NCI-H345 (cell line): ENCODE measurements at regions not wholly inside any gene's neighbourhood (a gene's known extent, or its start where the extent isn't known, plus 50 kb on each side); places are given as distances from the start of the nearest gene placed in this dataset.
A peak's percentile ranks its signal among the peaks of the same experiment; 100 is the strongest.
"Not testable (repeated sequence)": the region's sequence is repeated elsewhere in the genome, so short reads cannot be mapped to it uniquely, and the experiment has no call there.

Experiments used
- DNase-seq: peaks from one replicate; lab custom pipeline; 2025; lab: John Stamatoyannopoulos, UW

GRCh38 chr22:46026899-46027210, 49.9 kb upstream of the WNT7B start:
- no peak for DNase-seq

DNA sequence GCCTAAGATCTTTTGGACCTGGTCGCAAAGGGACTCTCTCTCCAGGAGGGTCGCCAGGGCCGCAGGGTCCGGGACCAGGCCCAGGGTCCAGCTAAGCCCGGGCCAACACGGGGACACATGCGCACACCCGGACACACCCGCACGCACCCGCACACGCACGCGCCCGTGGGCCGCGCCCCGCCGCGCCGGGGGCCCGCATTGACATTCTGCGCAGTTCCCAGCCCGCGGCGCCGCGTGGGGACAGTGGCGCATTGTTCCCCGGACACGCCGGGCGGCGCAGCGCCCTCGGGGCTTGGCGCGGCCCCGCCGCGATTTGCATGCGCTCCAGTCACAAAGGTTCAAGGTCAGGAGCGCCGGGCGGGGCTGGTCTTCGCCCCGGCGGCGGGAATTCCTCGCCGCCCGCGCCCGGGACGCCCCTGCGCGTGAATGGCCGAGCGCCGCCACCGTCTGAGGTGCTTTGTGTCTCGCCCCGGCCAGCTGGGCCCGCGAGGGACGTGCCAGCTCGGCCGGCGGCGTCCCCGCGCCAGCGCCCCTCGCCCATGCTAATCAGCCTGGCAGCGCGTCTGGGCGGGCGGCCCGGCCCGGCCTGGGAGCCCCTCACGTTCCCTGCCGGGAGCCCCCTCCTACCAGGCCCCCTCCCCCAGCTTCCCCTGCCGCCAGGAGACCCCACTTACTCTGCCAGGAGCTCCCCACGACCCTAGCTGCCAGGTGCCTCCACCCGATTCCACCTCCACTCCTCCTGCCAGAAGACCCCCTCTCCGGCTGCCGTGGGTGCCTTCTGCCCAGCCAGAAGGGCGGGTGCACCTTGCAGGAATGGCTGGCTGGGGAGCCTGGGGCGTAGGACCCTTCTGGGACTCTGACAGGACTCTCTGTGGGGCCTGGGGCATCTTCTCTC, 50.5 kb upstream of the WNT7B start:
- no peak for DNase-seq

DNA sequence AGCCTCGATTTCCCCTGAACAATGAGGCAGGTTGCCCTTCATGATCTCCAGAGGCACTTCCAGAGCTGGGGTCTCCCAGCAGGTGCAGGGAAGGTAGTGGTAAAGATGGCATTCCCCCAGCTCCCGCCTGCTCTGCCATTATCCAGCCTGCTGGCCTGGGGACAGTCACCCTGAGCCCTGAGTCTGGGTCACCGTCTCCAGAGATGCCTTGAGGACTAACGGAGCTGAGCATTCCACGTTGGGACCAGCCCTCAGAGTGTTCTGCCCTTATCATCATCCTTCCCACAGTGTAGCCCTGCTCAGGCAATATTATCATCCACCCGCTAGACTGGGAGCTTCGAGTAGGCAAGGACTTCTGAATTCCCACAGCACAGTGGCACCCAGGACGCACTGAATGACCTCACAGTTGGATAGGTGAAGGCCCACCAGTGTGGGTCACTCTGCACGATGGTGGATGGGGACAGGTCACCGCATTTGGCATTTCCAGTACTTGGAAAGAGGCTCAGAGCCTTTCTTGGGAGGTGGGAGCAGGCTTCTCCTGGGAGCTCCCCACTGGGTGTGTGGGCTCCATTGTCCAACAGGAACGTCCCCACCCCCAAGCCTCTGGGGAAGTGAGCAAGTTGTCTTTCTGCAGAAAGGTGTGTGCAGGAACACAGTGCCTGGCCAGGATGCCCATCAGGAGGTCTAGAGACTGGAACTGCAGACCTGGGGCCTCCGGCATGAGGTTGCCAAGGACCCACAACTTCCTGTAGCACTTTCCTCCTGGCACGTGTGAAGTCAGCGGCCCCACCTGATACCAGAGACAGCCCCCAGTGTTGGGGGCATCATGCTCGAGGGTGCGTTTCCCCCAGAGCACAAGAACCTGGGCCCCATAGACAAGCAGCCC, 51.4 kb upstream of the WNT7B start:
- no peak for DNase-seq

DNA sequence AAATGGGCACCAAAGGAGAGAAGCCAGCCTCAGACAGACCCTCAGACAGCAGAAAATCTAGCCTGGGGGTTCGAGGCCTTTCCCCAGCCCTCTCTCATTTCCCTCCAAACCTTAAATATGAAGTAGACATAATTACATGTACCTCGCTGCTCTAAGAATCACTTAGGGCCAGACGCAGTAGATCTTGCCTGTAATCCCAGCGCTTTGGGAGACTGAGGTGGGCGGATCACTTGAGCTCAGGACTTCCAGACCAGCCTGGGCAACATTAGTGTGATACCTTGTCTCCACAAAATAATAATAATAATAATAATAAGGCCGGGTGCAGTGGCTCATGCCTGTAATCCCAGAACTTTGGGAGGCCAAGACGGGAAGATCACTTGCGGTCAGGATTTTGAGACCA, 52.1 kb upstream of the WNT7B start:
- DNase-seq = no peak

- DNase-seq = no peak
Observed at GRCh38 chr22:46029574-46030200, 52.7 kb upstream of the WNT7B start.

DNA sequence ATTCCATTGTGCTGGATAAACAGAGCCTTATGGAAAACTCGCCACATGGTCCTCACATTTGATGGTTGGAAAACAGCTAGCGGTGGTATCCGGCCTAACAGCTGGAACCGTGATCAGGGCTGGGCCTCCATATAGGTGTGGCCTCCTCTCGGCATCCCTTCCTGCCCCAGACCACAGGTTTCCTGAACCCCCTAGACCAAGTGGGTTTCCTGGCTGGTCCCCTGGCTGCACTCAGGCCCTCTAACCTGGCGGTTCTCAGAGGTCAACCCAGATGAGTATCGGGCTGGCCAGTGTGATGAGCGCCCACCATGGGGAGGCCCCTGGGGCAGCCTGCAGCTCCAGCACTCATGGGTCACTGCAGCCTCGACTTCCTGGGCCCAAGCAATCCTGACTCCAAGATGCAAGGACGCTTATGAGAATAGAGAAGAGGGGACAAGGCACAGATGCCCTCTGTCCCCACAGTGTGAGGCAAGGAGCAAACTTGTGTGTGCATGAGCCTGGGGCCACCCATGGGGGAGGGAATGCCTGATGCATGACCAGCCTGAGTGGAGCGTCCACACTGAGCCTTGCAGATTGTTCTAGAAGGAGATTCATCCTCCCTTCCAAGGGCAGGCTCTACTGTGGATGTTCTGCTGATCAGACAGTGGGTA, 53.4 kb upstream of the WNT7B start:
- no peak for DNase-seq

- no peak for DNase-seq
Observed at GRCh38 chr22:46031066-46031465, 54.1 kb upstream of the WNT7B start.

- DNase-seq = no peak
Observed at GRCh38 chr22:46031557-46031956, 54.6 kb upstream of the WNT7B start.

- DNase-seq = no peak
Observed at GRCh38 chr22:46031965-46032851, 55.2 kb upstream of the WNT7B start.

- DNase-seq = no peak
Observed at GRCh38 chr22:46033256-46034200, 56.6 kb upstream of the WNT7B start.

DNA sequence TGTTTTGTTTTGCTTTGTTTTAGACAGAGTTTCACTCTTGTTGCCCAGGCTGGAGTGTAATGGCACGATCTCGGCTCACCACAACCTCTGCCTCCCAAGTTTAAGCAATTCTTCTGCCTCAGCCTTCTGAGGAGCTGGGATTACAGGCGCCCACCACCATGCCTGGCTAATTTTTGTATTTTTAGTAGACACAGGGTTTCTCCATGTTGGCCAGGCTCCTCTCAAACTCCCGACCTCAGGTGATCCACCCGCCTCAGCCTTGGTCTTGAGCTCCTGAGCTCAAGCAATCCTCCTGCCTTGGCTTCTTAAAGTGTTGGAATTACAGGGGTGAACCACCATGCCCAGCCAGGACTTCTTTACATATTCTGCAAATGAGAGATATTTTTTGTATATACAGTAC, 57.5 kb upstream of the WNT7B start:
- DNase-seq = not testable (repeated sequence)

GRCh38 chr22:46035380-46035741, 58.4 kb upstream of the WNT7B start:
- no peak for DNase-seq

DNA sequence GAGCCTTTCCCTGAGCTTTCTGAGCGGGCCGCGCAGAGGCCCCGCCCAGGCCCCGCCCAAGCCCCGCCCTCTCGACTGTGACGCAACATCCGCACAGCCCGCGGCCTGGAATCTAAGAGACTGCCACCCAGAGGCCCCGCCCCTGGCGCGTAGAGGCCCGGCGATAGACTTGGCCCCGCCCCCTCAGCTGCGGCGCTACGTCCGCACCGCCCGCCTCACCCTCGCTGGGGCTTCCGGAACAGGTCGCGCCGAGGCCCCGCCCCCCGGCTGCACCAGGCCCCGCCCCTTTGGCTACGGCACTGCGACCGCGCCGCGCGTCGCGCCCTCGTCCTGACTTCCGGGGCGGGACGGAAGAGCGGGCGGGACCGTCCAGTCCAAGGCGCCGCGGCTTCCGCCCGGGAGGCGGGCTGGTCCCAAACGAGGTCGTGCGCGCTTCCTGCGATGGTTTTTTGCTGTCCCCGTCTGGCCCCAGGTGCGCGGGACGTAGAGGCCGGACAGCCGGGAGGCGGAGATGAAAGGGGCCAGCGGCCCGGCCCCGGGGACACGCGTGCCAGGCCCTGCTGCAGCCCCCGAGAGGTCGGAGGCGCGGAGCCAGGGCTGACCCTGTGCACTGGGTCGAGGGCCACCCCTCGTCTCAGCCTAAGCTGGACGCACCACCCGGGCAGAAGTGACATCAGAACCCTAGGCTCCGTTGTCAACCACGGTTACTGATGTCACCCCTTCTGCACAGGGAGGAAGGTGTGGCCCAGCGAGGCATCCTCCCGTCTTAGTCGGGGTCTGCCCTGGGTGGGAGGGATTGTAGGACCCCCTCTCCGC, 59.0 kb upstream of the WNT7B start:
- peak; percentile 97 for DNase-seq

DNA sequence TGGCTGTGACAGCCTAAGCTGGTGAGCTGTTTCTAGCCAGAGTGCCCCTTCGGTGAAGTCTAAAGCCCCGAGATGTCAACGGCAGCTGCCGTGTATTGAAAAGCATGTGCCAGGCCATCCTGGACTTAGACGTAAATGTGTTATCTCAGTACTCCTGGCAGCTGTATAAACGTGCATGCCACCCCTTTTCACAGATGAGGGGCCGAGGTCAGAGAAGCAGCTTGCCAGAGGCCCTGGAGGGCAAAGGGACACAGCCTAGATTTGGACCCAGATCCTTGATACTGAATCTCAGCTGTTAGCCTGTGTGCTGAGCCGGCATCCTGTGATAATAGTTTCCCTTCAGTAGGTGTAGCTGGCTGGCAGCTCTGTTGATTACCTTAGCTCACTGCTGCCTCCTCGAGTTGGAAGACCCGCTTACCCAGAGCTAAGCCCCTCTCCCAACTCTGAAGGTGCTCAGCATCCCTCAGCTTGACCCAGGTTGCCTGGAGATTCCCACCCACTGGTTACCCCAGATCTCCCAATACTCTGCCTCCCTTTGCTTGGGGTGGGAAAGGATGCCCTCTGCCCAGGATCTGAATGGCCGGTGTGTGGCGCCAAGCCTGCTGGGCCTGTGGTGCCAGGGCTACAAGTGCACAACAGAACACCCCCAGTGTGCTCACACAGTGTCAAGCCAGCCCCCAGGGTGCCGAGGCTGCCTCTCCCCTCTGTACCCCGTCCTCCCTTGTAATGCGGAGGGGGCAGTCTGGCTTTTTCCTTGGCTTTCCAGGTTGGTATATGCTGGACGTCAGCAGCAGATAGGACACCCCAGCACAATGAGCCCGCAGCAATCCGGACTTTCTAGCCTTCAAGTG, 59.8 kb upstream of the WNT7B start:
- peak; percentile 38 for DNase-seq

GRCh38 chr22:46038174-46038487, 61.2 kb upstream of the WNT7B start:
- no peak for DNase-seq

GRCh38 chr22:46038516-46039430, 61.8 kb upstream of the WNT7B start:
- no peak for DNase-seq

- no peak for DNase-seq
Observed at GRCh38 chr22:46039535-46039934, 62.6 kb upstream of the WNT7B start.
